Stomach (tissue), 4 donors: ENCODE measurements at regions not wholly inside any gene's neighbourhood (a gene's known extent, or its start where the extent isn't known, plus 50 kb on each side); places are given as distances from the start of the nearest gene placed in this dataset.

ENCODE experiments used
- CTCF ChIP-seq, 7 experiments: fragments of 450-650 bp in 4 of 7; fragments of 200-600 bp in 3 of 7; sonication (generic) in 3 of 7; IDR thresholded peaks; one replicate each; pipeline ENCODE4 v1.5.1; 2016 to 2019; ENCODE audit warnings: antibody characterized with exemption in 7 of 7, control low read depth in 2 of 7, mild to moderate bottlenecking in 1 of 7
- EP300 ChIP-seq: sonication (generic); formaldehyde crosslinking; IDR thresholded peaks from one replicate; pipeline ENCODE4 v1.6.1; 2017; ENCODE audit warnings: antibody characterized with exemption

- TF ChIP-seq EP300 (no peak), CTCF (IDR thresholded peaks at IDR 0.05) (no peak)
Measured at GRCh38 chr1:47549532-47549931, 111.7 kb downstream of the FOXD2 start.
